Esophagus muscularis mucosa (tissue), 4 donors: ENCODE measurements at regions not wholly inside any gene's neighbourhood (a gene's known extent, or its start where the extent isn't known, plus 50 kb on each side); places are given as distances from the start of the nearest gene placed in this dataset.

Source experiments
- EP300 ChIP-seq: sonication (generic); formaldehyde crosslinking; IDR thresholded peaks from one replicate; pipeline ENCODE4 v1.6.1; 2017; ENCODE audit warnings: antibody characterized with exemption
- POLR2A ChIP-seq: fragments of 450-650 bp; IDR thresholded peaks from one replicate; pipeline ENCODE4 v1.6.1; 2017; ENCODE audit warnings: antibody characterized with exemption, moderate library complexity, mild to moderate bottlenecking, low read depth
- POLR2AphosphoS5 ChIP-seq, 2 donors: sonication (generic); formaldehyde crosslinking; IDR thresholded peaks; one replicate each; pipeline ENCODE4 v1.6.1; 2017; ENCODE audit warnings: antibody characterized with exemption in 2 of 2
- TF ChIP-seq, protein P1 (sequence below), 3 experiments: fragments of 200-600 bp in 2 of 3; fragments of 450-650 bp in 1 of 3; sonication (generic) in 2 of 3; IDR thresholded peaks; one replicate each; pipeline ENCODE4 v1.5.1; 2017 to 2019; ENCODE audit warnings: antibody characterized with exemption in 3 of 3, mild to moderate bottlenecking in 2 of 3, moderate library complexity in 1 of 3

- TF ChIP-seq EP300, result no peak
- TF ChIP-seq, protein P1, sequence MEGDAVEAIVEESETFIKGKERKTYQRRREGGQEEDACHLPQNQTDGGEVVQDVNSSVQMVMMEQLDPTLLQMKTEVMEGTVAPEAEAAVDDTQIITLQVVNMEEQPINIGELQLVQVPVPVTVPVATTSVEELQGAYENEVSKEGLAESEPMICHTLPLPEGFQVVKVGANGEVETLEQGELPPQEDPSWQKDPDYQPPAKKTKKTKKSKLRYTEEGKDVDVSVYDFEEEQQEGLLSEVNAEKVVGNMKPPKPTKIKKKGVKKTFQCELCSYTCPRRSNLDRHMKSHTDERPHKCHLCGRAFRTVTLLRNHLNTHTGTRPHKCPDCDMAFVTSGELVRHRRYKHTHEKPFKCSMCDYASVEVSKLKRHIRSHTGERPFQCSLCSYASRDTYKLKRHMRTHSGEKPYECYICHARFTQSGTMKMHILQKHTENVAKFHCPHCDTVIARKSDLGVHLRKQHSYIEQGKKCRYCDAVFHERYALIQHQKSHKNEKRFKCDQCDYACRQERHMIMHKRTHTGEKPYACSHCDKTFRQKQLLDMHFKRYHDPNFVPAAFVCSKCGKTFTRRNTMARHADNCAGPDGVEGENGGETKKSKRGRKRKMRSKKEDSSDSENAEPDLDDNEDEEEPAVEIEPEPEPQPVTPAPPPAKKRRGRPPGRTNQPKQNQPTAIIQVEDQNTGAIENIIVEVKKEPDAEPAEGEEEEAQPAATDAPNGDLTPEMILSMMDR (IDR thresholded peaks at IDR 0.05), result no peak
- TF ChIP-seq POLR2A, result no peak
- no peak for TF ChIP-seq POLR2AphosphoS5 (IDR thresholded peaks at IDR 0.05)
Observed at GRCh38 chr5:87944553-87945285, 323.9 kb downstream of the TMEM161B start.
